AG20443 (cell line): ENCODE measurements at regions not wholly inside any gene's neighbourhood (a gene's known extent, or its start where the extent isn't known, plus 50 kb on each side); places are given as distances from the start of the nearest gene placed in this dataset.

Experiments used
- DNase-seq: peaks from one replicate; pipeline ENCODE4 v3.0.0; 2012; ENCODE audit warnings: low spot score, mixed read lengths

DNA sequence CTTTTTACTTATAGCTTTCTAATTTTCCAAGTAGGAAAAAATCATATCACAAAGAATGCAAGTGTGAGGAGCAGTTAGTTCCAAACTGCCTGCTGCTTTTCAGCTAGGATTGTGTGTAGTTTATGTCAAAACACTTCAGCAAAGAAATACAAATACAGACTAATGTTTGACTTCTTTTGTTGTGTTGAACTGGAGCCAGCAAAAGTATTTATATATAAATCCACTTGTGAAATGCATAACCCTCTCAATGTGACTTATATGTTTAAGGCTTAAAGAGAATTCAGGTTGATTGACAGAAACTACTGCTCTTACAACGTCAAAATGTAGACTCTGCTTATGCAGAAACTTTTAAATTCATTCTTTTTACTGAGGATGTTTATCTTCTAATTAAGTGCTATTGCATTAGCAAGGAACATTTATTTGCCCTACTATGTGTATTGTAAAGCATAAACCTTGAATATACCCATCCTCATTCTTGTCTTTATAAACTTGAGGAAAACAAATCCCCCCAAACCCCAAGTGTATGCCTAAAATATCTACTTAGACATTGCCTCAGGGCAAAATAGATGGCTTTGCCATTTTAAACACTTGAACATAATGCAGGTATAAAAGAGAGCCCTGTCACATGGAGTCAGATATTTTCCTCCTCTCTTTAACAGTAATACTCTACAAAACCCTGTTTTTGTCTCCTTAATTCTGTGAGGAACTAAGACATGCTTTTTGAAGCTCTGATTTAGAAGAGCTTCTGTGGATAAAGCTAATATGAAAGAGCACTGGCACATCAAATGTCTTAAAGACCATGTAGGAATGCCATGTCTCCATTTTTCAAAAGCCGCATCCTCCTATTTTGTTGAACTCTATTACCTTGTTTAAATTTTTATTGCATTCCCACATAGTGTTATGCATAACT, 302.8 kb upstream of the TBC1D5 start:
- DNase-seq, result no peak

DNA sequence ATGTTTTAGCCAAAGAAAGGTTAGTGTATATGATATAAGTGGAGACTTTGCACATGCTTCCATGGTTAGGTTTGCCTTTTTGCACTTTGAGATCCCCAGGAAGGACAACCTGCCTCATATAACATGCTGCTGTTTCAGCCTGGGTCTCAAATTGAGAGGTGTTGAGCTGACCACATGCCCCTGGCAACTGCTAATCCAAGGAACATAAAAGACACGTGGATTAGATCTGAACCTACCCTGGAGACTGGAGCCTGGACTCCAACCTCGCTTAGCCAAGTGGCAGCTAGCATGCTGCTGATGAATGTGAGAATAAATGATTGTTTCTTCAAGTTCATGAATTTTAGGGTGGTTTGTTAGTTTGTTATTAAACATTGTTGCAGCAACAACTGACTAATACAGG, 301.8 kb upstream of the TBC1D5 start:
- DNase-seq, result no peak

DNA sequence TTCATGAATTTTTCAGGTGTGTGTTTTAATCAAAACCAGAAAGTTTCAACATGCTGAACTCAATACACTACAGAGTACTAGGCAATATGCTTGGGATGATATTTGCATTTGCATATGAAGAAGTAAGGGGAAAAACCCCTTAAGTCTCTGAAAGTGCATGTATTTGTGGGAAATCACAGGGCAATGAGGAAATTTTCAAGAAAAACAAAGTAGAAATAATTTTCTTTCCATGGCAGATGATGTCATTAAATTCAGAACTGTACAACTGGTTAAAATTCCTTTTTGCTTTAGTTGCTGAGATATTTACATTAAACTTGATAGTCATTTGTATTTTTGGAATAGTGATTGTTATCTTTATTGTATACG, 294.0 kb upstream of the TBC1D5 start:
- no peak for DNase-seq

DNA sequence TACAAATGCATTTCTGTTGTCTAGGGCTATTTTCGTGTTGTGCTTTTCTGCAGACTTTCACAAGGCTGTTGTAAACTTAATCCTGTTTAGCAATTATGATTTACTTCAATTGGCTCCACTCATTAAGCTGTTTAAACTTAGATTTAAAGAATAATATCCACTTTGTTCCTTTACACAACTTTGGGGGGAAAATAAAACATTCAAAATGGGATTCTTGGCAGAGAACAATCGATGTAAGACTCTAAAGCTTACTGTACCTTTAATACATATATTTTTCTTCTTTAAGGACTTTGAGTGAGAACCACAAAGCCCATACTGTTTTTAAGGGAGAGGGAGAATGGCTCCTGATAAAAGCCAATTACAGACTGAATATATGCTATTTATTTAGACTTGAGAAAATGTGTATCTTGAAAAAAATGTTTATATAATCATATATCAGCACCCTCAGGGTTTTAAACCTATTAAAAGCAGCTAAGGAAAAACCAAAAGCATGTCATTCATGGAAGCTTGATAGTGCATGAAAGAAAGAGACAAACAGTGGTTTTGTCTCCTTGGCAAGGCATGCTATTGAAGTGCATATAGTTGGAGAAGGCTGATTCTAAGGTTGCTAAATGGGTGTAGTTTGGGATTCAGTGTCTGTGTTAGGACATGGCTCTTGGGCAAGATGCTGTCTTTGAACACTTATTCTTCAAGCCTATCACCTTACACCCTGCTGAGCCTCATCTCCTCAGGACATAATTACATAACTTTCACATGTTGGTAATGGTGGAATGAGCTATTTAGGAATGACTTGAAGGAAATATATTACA, 293.4 kb upstream of the TBC1D5 start:
- DNase-seq, result no peak

DNA sequence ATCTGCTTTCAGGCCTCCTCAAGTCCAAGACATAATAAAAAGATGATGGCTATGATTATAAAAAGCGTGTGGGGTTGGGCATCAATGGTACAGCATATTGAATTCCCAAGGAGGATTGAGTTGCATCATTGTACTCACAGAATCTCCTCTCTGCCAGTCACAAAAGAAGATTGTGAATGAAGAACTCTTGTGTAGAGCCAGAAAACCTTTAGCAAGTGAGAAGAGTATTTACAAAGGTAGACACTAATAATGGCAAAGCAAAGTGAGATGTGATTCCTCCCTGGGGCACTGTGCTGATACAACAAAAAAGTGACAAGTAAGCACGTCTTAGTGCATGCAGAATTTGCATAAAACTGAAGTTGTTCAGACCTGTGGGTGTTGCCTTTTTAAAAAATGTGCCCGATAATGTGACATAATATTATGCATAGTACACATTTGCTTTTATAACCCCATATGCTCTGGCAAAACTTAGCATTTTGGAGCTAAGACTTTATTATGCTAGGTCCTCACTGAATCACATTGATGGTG, 291.2 kb upstream of the TBC1D5 start:
- no peak for DNase-seq

DNA sequence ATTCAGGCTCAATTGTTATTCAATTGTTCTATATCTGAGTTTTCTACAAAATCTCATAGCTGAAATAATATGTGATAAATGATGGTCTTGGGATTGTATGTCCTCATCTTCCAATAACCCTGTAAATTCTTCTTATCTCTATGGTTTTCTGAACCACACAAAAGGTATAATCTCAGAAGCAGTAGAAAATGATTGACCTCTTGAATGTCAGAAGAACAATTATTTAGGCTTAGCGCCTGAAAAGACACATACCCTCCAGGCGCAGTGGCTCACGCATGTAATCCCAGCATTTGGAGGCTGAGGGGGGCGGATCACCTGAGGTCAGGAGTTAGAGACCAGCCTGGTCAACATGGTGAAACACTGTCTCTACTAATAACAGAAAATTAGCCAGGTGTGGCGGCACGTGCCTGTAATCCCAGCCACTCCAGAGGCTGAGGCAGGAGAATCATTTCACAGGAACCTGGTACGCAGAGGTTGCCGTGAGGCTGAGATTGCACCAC, 288.0 kb upstream of the TBC1D5 start:
- DNase-seq, result no peak

DNA sequence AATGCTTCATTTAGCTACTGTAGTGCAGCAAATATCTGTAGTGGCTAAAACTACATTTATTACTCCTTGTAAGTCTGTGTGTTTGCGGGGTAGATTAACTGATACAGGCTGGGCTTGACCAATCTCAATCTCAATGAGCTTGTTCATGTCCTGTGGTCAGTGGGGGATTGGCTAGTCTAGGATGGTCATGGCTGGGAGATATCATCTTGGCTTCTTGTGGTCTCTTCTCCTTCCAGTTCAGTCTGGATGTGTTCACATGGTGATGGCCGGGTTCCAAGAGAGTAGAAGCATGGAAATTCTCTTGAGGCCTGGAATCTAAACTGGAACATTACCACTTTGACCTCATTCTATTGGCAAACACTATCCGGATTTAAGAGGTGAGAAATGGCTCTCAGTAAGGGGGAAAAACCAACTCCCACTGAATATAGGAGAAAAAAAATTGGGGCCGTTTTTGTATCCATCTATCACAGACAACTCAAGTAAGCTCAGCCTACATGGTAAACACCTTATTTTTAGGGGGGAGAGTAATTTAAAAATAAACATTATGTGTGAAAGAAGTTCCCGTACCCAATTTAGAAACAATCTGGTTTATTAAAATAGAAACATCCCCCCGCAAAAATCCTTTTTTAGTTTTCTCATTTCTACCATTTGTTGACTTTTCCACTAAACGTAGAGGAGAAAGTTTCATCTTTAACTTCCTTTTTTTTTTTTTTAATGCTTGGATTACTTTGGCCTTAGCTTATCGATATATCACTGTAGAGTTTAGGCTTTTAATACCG, 284.9 kb upstream of the TBC1D5 start:
- DNase-seq, result no peak

DNA sequence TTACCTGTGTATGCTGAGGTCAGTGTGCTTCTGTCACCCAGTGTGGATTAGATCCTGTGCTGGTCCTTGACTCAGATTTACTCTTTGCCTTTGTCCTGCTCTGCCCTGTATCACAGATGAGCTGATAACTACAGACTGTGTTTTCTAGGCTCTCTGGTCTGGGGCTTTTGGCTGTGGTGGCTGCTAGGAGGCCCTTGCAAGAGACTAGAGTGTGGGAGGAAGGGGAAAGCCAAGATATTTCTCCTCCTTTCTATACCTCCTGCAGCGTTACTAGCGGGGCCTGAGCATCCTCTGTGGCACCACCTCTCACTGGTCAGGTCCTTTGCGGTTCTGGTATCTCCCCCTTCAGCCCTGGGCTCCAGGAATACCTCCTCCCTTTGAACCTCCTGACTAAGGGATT, 282.3 kb upstream of the TBC1D5 start:
- DNase-seq, result no peak

DNA sequence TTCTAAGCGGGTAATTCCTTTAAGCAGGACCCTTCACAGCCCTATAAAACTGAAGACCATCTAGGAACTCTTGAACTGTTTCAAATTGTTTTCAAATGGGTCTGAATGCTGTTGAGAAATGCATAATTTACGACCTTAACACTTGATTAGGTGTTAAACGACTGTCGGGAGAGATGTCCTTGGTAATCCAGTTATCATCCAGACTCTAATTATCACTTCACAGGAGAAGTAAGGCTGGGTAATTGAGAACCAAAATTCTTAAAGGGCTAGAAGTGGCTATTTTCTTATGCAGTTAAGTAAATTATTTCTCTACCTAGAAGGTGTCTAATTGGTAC, 276.7 kb upstream of the TBC1D5 start:
- DNase-seq, result no peak

DNA sequence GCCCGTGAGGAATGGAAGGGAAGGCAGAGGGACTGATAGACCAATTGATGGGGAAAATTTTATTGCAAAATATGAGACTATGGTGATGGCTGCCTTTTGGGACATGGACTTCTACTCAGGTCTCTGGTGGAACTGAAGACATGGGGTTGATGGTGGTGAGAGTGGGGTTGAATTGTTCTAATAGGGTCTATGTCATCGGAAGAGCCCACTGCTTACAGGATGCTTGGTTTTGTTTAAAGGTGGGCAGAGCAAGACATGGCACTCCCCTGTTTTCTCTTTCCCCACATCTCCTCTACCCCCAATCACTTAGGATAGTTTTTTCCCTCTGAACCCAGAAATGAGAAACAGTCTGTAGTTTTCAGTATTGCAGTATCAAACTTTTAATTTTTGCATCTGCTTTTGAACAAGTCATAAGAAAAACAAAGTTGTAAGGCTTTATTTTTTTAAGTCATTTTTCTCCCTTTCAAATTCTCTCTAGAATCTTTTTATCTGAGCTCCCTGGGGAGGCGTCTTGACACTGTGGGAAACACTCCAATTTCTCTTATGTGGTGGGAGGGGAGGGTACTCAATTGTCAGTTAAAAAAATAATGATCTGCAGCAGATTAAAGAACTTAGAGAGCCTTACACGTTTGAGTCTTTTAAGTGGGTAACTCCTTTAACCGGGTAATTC, 276.2 kb upstream of the TBC1D5 start:
- no peak for DNase-seq

DNA sequence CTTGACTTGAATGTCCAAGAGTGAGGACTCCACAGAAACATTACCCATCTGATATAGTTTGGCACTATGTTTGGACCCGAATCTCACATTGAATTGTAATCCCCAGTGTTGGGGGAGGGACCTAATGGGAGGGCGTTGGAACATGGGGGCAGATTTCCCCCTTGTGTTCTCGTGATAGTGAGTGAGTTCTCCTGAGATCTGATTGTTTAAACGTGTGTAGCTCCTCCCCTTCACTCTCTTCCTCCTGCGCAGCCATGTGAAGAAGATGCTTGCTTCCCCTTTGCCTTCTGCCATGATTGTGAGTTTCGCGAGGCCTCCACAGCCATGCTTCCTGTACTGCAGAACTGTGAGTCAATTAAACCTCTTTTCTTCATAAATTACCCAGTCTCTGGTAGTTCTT, 273.9 kb upstream of the TBC1D5 start:
- DNase-seq, result no peak

DNA sequence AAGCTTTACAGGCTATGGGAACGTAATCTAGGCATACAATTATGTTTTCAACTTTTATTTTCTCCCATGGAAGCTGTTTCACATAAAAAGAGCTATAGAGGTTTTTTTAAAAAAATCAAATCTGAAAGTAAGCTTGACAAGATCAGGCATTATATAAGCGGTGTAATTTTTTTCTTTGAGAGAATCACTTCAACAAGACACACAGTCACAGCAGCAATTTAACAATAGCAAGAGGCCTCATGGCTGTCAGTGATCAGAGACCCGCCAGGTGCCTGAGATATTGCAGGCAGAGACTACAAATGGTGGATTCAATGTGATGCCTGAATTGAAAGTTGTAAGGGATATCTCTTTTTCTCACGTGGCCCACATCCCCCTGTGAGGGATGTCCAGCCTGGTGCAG, 270.5 kb upstream of the TBC1D5 start:
- DNase-seq, result no peak

DNA sequence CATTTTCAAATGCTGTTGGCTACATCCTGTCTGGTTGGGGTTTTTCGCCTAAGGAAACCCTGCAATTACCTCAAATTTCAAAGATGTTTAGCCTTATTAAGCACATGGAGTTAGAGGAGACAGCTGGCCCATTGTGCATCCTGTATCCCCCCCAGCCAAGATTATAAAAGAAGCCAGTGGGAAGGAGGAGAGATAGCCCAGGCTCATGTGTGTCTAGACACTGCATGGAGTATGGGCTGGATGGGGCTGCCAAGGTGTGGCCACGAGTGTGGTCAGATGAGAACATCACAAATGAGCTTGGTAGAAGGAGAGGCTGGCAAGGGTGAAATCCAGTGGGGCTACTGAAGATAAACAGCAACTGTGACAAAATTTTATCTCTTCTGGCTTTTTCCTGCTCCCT, 270.0 kb upstream of the TBC1D5 start:
- DNase-seq, result no peak

DNA sequence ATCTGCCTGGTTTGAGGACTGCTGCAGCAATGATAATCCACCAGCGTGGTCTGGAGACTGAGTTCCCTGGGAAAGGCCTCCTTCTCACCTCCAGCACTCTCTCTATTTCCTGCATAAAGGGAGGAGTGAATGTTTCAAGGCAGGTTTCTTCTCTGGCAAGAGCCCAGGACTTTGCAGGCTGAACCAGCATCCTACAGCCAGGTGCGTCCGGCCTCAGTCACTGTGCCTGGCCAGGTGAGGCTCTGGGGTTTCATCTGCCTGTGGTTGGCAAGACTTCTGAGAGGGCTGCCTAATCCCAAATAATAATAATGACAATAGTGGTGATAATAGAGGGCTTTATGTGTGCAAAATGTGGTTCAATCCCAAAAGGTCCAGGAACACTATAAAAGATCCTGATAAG, 269.0 kb upstream of the TBC1D5 start:
- no peak for DNase-seq

DNA sequence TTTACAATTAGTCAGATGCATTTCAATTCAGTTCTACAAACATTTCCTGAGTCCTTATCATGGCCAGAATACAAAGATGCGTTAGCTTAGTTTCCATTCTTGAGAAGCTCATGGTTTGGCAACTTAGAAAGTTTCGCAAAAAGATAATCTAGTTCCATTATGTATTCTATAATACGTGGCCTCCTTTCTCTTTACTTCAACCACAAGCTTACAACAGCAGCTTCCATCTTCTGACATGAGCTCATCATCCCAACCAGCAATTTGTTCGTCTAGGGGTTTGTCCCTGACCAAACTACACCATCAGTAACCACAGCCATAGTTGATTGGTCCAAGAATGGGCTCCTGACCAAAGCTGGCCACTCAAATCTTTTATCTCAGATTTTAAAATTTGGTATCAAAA, 267.6 kb upstream of the TBC1D5 start:
- DNase-seq, result no peak

DNA sequence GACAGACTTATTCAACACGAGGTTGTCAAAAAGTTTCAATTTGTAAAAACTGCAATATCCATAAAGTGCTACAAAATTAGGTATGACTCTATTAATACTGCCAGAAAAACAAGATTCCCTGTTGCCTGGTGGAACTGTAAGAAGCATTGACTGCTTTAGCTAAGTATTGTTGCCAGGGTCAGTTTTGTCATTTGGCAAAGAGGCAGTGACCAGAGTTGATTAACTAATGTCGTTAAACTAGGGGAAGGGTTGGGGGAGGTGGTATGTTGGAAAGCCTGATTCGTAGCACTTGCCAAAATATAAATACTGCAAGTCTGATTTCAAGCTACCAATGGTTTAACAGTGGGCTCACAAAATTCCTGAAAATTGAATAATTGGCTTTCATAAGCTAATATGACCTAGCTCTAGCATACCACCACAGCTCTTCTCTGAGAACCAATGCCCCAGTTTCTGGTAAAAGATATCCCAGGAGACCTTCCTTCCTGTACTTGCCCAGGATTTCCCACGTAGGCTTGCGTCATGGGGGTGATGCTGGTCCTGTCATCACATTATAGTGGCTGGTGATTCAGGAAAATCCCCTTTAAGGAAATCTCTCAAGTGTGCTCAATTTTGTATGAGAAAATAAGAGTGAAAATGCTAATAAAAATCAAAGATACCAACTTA, 266.4 kb upstream of the TBC1D5 start:
- no peak for DNase-seq

DNA sequence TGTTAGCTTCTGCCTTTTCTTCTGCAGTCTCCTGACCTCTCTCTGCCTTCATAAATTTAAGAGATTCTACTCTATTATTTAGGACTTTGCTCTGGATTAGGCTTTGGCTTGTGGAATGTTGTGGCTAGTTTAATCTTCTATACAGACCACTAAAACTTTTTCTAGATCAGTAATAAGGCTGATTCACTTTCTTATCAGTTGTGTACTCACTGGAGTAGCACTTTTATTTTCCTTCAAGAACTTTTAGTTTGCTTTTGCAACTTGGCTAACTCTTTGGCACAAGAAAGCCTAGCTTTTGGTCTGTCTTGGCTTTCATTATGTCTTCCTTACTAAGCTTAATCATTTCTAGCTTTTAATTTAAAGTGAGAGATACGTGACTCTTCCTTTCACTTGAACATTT, 265.5 kb upstream of the TBC1D5 start:
- DNase-seq, result no peak

DNA sequence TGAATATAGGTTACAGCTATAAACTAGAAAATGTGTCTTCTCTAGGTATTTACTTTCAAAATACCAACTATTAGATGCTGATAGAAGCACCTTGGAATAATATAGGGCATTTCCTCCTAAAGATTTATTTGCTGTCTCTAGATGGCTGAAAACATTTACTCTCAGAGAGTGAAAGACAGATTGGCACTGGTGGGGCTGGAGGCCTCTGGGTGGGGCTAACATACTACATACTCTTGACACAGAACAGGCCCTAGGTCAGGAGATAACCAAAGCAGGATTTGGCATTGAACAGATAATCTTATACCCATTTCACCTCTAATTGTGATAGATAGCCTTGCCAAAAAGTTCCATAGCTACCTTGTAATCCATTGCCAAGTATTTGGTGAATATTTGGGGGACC, 253.3 kb upstream of the TBC1D5 start:
- DNase-seq, result no peak

DNA sequence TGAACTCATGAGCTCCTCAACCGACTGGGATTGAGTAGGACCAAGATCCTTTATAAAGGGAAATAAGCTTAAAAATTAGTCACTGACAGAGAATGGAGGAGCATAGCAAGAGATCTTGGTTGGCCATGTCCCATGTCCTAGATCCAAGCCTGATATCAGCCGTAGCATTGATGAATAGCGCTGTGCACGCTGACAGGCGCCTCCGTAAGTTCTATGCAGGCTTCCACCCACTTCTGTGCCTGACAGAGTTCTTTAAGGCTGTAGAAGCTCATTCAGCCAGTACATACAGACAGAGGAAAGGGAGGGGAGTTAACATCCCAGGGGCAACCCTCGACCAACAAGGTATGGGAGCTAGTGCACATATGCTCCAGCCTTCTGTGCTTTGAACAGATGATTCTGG, 251.7 kb upstream of the TBC1D5 start:
- no peak for DNase-seq

DNA sequence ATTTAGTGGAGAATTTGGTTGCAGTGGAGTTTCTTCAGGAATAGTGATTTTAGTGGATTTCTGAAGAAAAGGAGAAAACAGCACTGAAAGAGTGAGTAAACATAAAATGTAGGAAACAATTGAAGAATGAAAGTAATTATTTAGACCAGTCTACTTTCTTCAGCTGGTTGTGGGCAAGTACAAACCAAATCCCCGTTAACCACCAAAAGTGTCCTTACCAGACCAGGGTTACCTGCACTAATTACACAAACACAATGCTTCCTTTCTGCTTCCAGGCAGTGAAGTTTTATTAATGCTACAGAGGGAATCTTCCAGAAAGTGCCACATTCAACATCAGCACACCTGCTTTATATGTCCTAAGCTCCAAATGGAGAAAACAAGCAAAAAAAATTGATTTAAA, 248.0 kb upstream of the TBC1D5 start:
- no peak for DNase-seq

DNA sequence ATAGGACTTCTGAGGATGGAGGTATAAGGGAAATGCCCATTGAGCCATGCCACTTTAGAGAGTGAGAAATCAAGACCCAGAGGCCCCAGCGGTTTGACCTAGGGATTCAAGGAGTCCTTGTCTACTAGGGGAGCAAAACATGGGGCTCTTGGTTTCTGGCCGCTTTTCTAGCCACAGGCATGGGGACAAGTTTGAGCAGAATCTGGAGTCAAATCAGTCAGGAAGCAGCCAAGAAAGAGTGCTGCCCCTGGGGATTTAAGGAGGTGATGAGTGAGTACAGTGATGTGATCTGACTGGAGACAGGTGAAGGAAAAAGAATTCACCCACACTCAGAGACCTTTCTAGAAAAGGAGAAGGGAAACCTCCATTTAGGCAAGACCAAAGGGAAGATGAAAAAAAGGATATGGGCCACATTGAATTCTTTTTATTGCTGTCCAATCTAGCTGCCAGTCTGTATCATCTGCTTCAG, 244.0 kb upstream of the TBC1D5 start:
- no peak for DNase-seq
